PFSK-1 (cell line): ENCODE measurements at regions not wholly inside any gene's neighbourhood (a gene's known extent, or its start where the extent isn't known, plus 50 kb on each side); places are given as distances from the start of the nearest gene placed in this dataset.

Source experiments
- FOXP2 ChIP-seq: optimal IDR thresholded peaks from 2 replicates; pipeline ENCODE3; 2011; ENCODE audit warnings: borderline replicate concordance, control low read depth, inconsistent platforms; ENCODE audit not compliant: insufficient read depth; ENCODE audit errors: extremely low read length, extremely low read depth
- POLR2AphosphoS5 ChIP-seq: IDR thresholded peaks from 2 replicates; pipeline ENCODE4 v1.6.1; 2012; ENCODE audit warnings: low read depth, mild to moderate bottlenecking, control low read depth, low read length, moderate library complexity
- SIN3A ChIP-seq: IDR thresholded peaks from 2 replicates; pipeline ENCODE4 v1.6.1; 2012; ENCODE audit warnings: mild to moderate bottlenecking, low read length, moderate library complexity, borderline replicate concordance; ENCODE audit not compliant: insufficient read depth
- TAF1 ChIP-seq: IDR thresholded peaks from 2 replicates; pipeline ENCODE4 v1.6.1; 2012; ENCODE audit warnings: low read length, control low read depth, borderline replicate concordance; ENCODE audit not compliant: insufficient read depth
- TF ChIP-seq, protein P1 (sequence below), 2 experiments: IDR thresholded peaks; 2 replicates each; pipeline versions ENCODE4 v1.6.1 to v1.8.0; 2011 to 2012; ENCODE audit warnings: low read depth in 2 of 2, low read length in 2 of 2, control low read depth in 1 of 2, inconsistent platforms in 1 of 2, mild to moderate bottlenecking in 1 of 2, moderate library complexity in 1 of 2; ENCODE audit not compliant: insufficient read depth in 1 of 2

DNA sequence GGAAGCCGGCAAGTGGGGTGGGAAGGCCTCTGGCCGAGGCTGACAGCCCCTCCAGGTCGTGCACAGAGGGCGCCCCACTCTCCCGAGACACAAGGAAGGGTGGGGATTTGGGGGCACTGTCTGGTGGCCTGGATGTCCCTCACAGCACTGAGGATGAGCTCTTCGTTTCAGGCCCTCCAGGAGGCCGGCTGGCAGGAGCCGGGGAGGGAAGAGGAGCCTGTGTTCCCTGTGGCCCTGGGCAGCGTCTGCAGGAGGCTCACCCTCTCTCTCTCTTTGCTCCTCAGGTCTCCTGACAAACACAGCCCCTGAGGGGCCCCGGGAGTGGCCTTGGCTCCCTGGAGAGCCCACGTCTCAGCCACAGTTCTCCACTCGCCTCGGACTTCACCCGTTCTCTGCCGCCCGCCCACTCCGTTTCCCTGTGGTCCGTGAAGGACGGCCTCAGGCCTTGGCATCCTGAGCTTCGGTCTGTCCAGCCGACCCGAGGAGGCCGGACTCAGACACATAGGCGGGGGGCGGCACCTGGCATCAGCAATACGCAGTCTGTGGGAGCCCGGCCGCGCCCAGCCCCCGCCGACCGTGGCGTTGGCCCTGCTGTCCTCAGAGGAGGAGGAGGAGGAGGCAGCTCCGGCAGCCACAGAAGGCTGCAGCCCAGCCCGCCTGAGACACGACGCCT is 1078.0 kb downstream of the BRD1 start:
- TF ChIP-seq FOXP2, result no peak
- TF ChIP-seq SIN3A, result no peak

DNA sequence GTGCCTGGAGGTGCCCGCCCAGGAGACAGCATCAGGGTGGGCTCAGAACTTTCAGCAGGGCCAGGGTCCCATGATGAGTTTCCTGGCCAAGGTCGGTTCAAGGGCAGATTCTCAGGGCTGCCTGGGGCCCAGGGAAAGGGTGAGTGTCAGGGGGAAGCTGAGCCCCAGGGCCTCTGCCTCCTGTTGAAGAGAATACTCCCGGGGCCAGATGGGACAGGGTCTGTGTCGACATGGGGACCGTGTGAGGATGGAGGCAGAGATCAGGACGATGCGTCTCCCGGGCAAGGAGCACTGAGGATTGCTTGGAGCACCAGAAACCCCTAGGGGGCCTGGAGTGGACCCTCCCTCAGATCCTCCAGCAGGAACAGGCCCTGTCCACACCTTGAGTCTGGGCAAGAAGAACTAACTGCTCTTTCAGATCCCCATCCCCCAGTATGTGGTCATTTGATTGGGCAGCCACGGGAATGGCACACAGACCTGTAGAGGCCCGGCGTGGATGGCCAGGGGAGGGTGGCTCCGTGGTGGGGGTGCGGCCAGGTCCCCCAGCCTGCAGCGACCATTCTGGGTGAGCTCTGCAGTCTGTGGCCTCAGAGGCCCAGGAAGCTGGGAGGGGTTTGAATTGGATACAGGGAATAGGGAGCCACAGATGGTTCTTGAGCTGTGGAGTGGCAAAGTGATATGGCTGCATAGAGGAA is 1078.7 kb downstream of the BRD1 start:
- no peak for TF ChIP-seq SIN3A
- TF ChIP-seq, protein P1, sequence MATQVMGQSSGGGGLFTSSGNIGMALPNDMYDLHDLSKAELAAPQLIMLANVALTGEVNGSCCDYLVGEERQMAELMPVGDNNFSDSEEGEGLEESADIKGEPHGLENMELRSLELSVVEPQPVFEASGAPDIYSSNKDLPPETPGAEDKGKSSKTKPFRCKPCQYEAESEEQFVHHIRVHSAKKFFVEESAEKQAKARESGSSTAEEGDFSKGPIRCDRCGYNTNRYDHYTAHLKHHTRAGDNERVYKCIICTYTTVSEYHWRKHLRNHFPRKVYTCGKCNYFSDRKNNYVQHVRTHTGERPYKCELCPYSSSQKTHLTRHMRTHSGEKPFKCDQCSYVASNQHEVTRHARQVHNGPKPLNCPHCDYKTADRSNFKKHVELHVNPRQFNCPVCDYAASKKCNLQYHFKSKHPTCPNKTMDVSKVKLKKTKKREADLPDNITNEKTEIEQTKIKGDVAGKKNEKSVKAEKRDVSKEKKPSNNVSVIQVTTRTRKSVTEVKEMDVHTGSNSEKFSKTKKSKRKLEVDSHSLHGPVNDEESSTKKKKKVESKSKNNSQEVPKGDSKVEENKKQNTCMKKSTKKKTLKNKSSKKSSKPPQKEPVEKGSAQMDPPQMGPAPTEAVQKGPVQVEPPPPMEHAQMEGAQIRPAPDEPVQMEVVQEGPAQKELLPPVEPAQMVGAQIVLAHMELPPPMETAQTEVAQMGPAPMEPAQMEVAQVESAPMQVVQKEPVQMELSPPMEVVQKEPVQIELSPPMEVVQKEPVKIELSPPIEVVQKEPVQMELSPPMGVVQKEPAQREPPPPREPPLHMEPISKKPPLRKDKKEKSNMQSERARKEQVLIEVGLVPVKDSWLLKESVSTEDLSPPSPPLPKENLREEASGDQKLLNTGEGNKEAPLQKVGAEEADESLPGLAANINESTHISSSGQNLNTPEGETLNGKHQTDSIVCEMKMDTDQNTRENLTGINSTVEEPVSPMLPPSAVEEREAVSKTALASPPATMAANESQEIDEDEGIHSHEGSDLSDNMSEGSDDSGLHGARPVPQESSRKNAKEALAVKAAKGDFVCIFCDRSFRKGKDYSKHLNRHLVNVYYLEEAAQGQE (IDR thresholded peaks at IDR 0.05; ENCODE audit: insufficient read depth in 1 of 2, low read depth in 2 of 2, low read length in 2 of 2), result no peak
- TF ChIP-seq FOXP2, result no peak
- no peak for TF ChIP-seq POLR2AphosphoS5
- no peak for TF ChIP-seq TAF1

DNA sequence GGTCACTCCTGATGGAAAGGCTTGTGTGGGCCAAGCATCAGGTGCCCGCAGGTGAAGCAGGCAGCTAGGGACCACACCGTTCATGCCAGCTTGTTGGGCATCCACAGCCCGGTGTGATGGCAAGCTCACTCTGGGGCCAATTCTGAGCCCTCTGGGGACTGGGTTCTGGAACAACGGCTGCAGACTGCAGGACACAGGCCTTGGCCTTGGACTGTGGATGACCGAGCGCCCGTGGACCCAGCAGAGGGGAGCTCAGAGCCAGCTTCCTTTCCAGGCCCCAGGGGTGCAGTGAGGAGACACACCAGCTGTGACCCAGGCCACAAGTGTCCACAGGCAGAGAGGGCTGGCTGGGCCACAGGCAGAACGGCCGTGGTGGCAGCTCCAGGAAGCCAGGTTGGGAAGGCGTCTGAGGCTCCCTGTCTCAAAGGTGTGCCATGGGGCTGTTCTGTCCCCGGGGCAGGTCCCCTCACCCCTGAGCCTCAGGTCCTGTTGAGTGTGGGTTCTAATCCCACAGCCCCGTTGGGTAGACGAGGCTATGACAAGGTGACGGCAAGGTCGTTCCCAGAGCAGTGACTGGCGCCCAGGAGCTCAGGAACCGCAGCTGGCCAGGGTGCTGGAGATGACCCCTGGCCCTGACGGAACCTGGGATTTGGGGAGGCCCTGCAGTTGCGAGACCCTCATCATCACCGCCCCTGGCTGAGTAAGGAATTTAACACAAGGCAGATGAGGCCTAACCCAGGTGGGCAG is 1079.4 kb downstream of the BRD1 start:
- TF ChIP-seq SIN3A, result no peak
- TF ChIP-seq POLR2AphosphoS5, result no peak
- TF ChIP-seq, protein P1 (IDR thresholded peaks at IDR 0.05; ENCODE audit: insufficient read depth in 1 of 2, low read depth in 2 of 2, low read length in 2 of 2), result no peak
- no peak for TF ChIP-seq TAF1
- TF ChIP-seq FOXP2, result no peak

DNA sequence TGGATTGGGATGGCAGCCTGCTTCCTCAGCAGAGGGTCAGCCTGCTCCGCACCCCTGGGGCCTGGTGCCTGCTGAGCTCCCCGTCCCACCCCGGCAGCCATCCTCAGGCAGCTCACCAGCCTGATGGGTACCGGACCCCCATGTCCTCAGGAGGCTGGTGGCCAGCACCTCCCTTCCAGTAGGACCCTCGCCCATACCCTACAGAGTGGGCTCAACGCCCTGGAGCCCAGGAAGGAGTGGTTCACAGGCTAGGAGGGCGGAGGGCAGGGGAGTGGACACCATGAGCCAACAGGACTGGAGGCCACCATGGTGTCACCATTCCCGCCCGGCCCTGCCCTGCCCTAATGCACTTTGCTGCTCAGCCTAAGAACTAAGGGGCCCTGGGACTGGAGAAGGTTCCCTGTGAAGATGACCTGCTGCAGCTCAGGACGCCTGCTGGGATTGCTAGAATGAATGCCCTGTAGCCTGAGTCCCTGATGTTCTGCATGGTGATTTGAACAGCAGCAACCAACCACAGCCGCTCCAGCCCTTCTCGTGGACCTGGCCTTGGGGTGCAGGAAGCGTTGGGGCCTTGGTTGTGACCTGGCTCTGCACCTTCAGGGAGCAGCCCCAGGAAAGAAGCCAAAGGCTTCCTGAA is 1080.8 kb downstream of the BRD1 start:
- TF ChIP-seq FOXP2, result no peak
- no peak for TF ChIP-seq POLR2AphosphoS5
- no peak for TF ChIP-seq SIN3A
- no peak for TF ChIP-seq TAF1
- TF ChIP-seq, protein P1 (IDR thresholded peaks at IDR 0.05; ENCODE audit: insufficient read depth in 1 of 2, low read depth in 2 of 2, low read length in 2 of 2), result no peak
